Smooth muscle cell (in vitro differentiated cells): ENCODE measurements at regions not wholly inside any gene's neighbourhood (a gene's known extent, or its start where the extent isn't known, plus 50 kb on each side); places are given as distances from the start of the nearest gene placed in this dataset.
"Not testable (repeated sequence)": the region's sequence is repeated elsewhere in the genome, so short reads cannot be mapped to it uniquely, and the experiment has no call there.

ENCODE experiments used
- DNase-seq: peaks from one replicate; lab custom pipeline; 2025; ENCODE audit not compliant: unreplicated experiment; lab: John Stamatoyannopoulos, UW
- H2AFZ ChIP-seq: fragments of 200-600 bp; sonication (generic); 2 replicates; pipeline ENCODE4 v1.6.0; 2016; ENCODE audit warnings: antibody characterized with exemption, low read depth, mild to moderate bottlenecking
- H3F3A ChIP-seq: fragments of 200-600 bp; sonication (generic); 2 replicates; pipeline ENCODE4 v1.6.0; 2017; ENCODE audit warnings: antibody characterized with exemption, low read depth
- H3K27ac ChIP-seq: fragments of 200-600 bp; sonication (generic); 2 replicates; pipeline ENCODE4 v1.5.1; 2016; ENCODE audit warnings: low read depth, mild to moderate bottlenecking
- H3K27me3 ChIP-seq: fragments of 200-600 bp; sonication (generic); 2 replicates; pipeline ENCODE4 v1.6.1; 2016; ENCODE audit warnings: low read depth, mild to moderate bottlenecking
- H3K36me3 ChIP-seq: fragments of 200-600 bp; sonication (generic); 2 replicates; pipeline ENCODE4 v1.5.1; 2016; ENCODE audit warnings: low read depth
- H3K4me1 ChIP-seq: fragments of 200-600 bp; sonication (generic); 2 replicates; pipeline ENCODE4 v1.5.1; 2016; ENCODE audit warnings: low read depth
- H3K4me2 ChIP-seq: fragments of 200-600 bp; sonication (generic); 2 replicates; pipeline ENCODE4 v1.6.0; 2016; ENCODE audit warnings: mild to moderate bottlenecking
- H3K4me3 ChIP-seq: fragments of 200-600 bp; sonication (generic); 2 replicates; pipeline ENCODE4 v1.5.1; 2016; ENCODE audit warnings: mild to moderate bottlenecking
- H3K79me2 ChIP-seq: fragments of 200-600 bp; sonication (generic); 2 replicates; pipeline ENCODE4 v1.6.0; 2016; ENCODE audit warnings: low read depth, mild to moderate bottlenecking
- H3K9ac ChIP-seq: fragments of 200-600 bp; sonication (generic); 2 replicates; pipeline ENCODE4 v1.6.0; 2016; ENCODE audit warnings: low read depth
- H3K9me3 ChIP-seq: fragments of 200-600 bp; sonication (generic); replicated peaks from 2 replicates; pipeline ENCODE4 v1.5.1; 2016; ENCODE audit warnings: low read depth
- H4K20me1 ChIP-seq: fragments of 200-600 bp; sonication (generic); 2 replicates; pipeline ENCODE4 v1.6.0; 2016; ENCODE audit warnings: low read depth
- CTCF ChIP-seq: fragments of 200-600 bp; sonication (generic); IDR thresholded peaks from 2 replicates; pipeline ENCODE4 v1.5.1; 2017; ENCODE audit warnings: borderline replicate concordance, mild to moderate bottlenecking, antibody characterized with exemption; ENCODE audit not compliant: insufficient read depth, poor library complexity, severe bottlenecking
- WGBS: methylation state at CpG from one replicate; pipeline ENCODE4 v1.1.7; 2016; ENCODE audit warnings: low lambda C conversion rate; 5-methylcytosine and 5-hydroxymethylcytosine counted together

- Histone ChIP-seq H3K9me3 (no peaks in the 10 kb centered on the region), H3K36me3 (no peaks in the 10 kb centered on the region), H4K20me1 (no peaks in the 10 kb centered on the region), H3K4me1 (no peaks in the 10 kb centered on the region), H3K9ac (no peak overlapping the region), H3K27me3 (no peaks in the 10 kb centered on the region), H3K79me2 (no peaks in the 10 kb centered on the region), H2AFZ (no peak overlapping the region), H3K27ac (no peak overlapping the region), H3F3A (no peaks in the 10 kb centered on the region), H3K4me3 (no peak overlapping the region), H3K4me2 (no peak overlapping the region)
- 68% methylated on average over 3 of the region's 3 CpGs for WGBS
- no peak for TF ChIP-seq CTCF
- DNase-seq: no peak
Observed at GRCh38 chr17:33572615-33573014, 279.5 kb upstream of the ASIC2 start.

- no peaks in the 10 kb centered on the region for H3K79me2 ChIP-seq
- no peak overlapping the region for H2AFZ ChIP-seq
- DNase-seq: no peak
- H3K9me3 ChIP-seq: no peaks in the 10 kb centered on the region
- H3K4me3 ChIP-seq: no peak overlapping the region
- no peak overlapping the region for H3K9ac ChIP-seq
- H3F3A ChIP-seq: no peaks in the 10 kb centered on the region
- no peaks in the 10 kb centered on the region for H4K20me1 ChIP-seq
- no peak overlapping the region for H3K27ac ChIP-seq
- H3K4me1 ChIP-seq: no peaks in the 10 kb centered on the region
- H3K36me3 ChIP-seq: no peaks in the 10 kb centered on the region
- 72% methylated on average over 4 of the region's 4 CpGs for WGBS
- no peak for TF ChIP-seq CTCF
- H3K27me3 ChIP-seq: no peaks in the 10 kb centered on the region
- no peak overlapping the region for H3K4me2 ChIP-seq
Observed at GRCh38 chr17:33574942-33575445, 281.9 kb upstream of the ASIC2 start.

- H3F3A ChIP-seq, H4K20me1 ChIP-seq, H3K4me1 ChIP-seq, H3K27me3 ChIP-seq, H3K4me2 ChIP-seq, H3K79me2 ChIP-seq, DNase-seq, H3K9me3 ChIP-seq, H3K4me3 ChIP-seq, H3K27ac ChIP-seq, H3K9ac ChIP-seq, H3K36me3 ChIP-seq, H2AFZ ChIP-seq: not testable (repeated sequence)
- WGBS: 94% methylated on average over 6 of the region's 6 CpGs
Observed at GRCh38 chr17:33579740-33580139, 286.6 kb upstream of the ASIC2 start.

- 78% methylated on average over 3 of the region's 3 CpGs for WGBS
Observed at GRCh38 chr17:33580215-33580614, 287.1 kb upstream of the ASIC2 start.

More at GRCh38 chr17:33580215-33580614, 287.1 kb upstream of the ASIC2 start:
- H3K9ac ChIP-seq: no peak overlapping the region
- H4K20me1 ChIP-seq: no peaks in the 10 kb centered on the region
- no peak for DNase-seq
- no peaks in the 10 kb centered on the region for H3K9me3 ChIP-seq
- H2AFZ ChIP-seq: no peak overlapping the region
- H3K4me3 ChIP-seq: no peak overlapping the region
- H3K4me1 ChIP-seq: no peaks in the 10 kb centered on the region
- H3K36me3 ChIP-seq: no peaks in the 10 kb centered on the region
- H3K27ac ChIP-seq: no peak overlapping the region
- H3K79me2 ChIP-seq: no peaks in the 10 kb centered on the region
- TF ChIP-seq CTCF: no peak
- no peak overlapping the region for H3K4me2 ChIP-seq
- H3F3A ChIP-seq: no peaks in the 10 kb centered on the region
- H3K27me3 ChIP-seq: no peaks in the 10 kb centered on the region
